SU-DHL-6 (cell line): ENCODE measurements at regions not wholly inside any gene's neighbourhood (a gene's known extent, or its start where the extent isn't known, plus 50 kb on each side); places are given as distances from the start of the nearest gene placed in this dataset.

ENCODE experiments used
- H2AFZ ChIP-seq: fragments of 200-600 bp; sonication (generic); 2 replicates; pipeline ENCODE4 v1.6.1; 2014; ENCODE audit warnings: low read depth, mild to moderate bottlenecking, moderate library complexity, mixed read lengths, antibody characterized with exemption, low read length; ENCODE audit not compliant: severe bottlenecking
- H3F3A ChIP-seq: fragments of 200-600 bp; shearing (Covaris generic); 2 replicates; pipeline ENCODE4 v1.6.0; 2016; ENCODE audit warnings: antibody characterized with exemption, mild to moderate bottlenecking; ENCODE audit not compliant: insufficient read depth
- H3K27ac ChIP-seq: fragments of 200-600 bp; sonication (generic); 2 replicates; pipeline ENCODE4 v1.5.1; 2016; ENCODE audit warnings: low read depth, mild to moderate bottlenecking, low read length, moderate library complexity, mixed read lengths
- H3K27me3 ChIP-seq: fragments of 200-600 bp; sonication (generic), shearing (Covaris generic); 2 replicates; pipeline ENCODE4 v1.6.0; 2014; ENCODE audit warnings: mild to moderate bottlenecking, low read length
- H3K36me3 ChIP-seq: fragments of 200-600 bp; sonication (generic); 2 replicates; pipeline ENCODE4 v1.6.1; 2014; ENCODE audit warnings: mild to moderate bottlenecking, low read length, mixed read lengths
- H3K4me2 ChIP-seq: fragments of 300-600, 200-600 bp; shearing (Covaris generic), sonication (generic); 2 replicates; pipeline ENCODE4 v1.6.0; 2014; ENCODE audit warnings: low read length, low read depth, mild to moderate bottlenecking; ENCODE audit not compliant: poor library complexity, severe bottlenecking
- H3K4me3 ChIP-seq: fragments of 200-600 bp; sonication (generic); 2 replicates; pipeline ENCODE4 v1.5.1; 2014; ENCODE audit warnings: antibody characterized with exemption, low read length, mild to moderate bottlenecking, mixed read lengths; ENCODE audit not compliant: insufficient read depth, poor library complexity, severe bottlenecking
- H3K79me2 ChIP-seq: fragments of 200-600 bp; sonication (generic); 2 replicates; pipeline ENCODE4 v1.6.1; 2014; ENCODE audit warnings: mild to moderate bottlenecking, low read length, moderate library complexity; ENCODE audit not compliant: insufficient read depth
- H3K9ac ChIP-seq: fragments of 200-600 bp; sonication (generic); 2 replicates; pipeline ENCODE4 v1.7.0; 2014; ENCODE audit warnings: mild to moderate bottlenecking, low read length
- H3K9me2 ChIP-seq: fragments of 200-600 bp; sonication (generic); replicated peaks from 2 replicates; pipeline ENCODE4 v1.6.1; 2014; ENCODE audit warnings: low read length; ENCODE audit not compliant: insufficient read depth
- H3K9me3 ChIP-seq: fragments of 200-600 bp; sonication (generic); 2 replicates; pipeline ENCODE4 v1.6.1; 2014; ENCODE audit warnings: low read length, mixed read lengths; ENCODE audit not compliant: insufficient read depth
- H4K20me1 ChIP-seq: fragments of 200-600 bp; sonication (generic); 2 replicates; pipeline ENCODE4 v1.6.1; 2014; ENCODE audit warnings: low read depth, mild to moderate bottlenecking, antibody characterized with exemption, low read length, moderate library complexity, mixed read lengths
- CTCF ChIP-seq: fragments of 200-600 bp; sonication (generic); IDR thresholded peaks from one replicate; pipeline ENCODE4 v1.5.1; 2017; ENCODE audit warnings: antibody characterized with exemption, mild to moderate bottlenecking, low read length, moderate library complexity; ENCODE audit not compliant: insufficient read depth, poor library complexity, severe bottlenecking
- EZH2phosphoT487 ChIP-seq: fragments of 200-600 bp; sonication (generic), shearing (Covaris generic); conservative IDR thresholded peaks from 2 replicates; pipeline ENCODE4 v1.6.1; 2018; ENCODE audit warnings: mild to moderate bottlenecking, antibody characterized with exemption, low read length, moderate library complexity, mixed read lengths

GRCh38 chr9:126017758-126018157 is 270.6 kb downstream of the PBX3 start:
- Histone ChIP-seq H3K4me2 (no peak overlapping the region), H3K79me2 (no peaks in the 10 kb centered on the region), H2AFZ (no peak overlapping the region), H3K4me3 (no peak overlapping the region), H3K36me3 (no peaks in the 10 kb centered on the region), H3K9me2 (no peaks in the 10 kb centered on the region), H3K9me3 (no peaks in the 10 kb centered on the region), H3K27me3 (no peaks in the 10 kb centered on the region), H3K9ac (no peak overlapping the region), H4K20me1 (no peaks in the 10 kb centered on the region), H3K27ac (no peak overlapping the region), H3F3A (no peaks in the 10 kb centered on the region)
- TF ChIP-seq EZH2phosphoT487 (no peak), CTCF (no peak)

GRCh38 chr9:126020836-126021235 is 273.7 kb downstream of the PBX3 start:
- Histone ChIP-seq H3K4me3 (no peak overlapping the region), H3K9me3 (no peaks in the 10 kb centered on the region), H3K79me2 (no peaks in the 10 kb centered on the region), H2AFZ (no peak overlapping the region), H3K9ac (no peak overlapping the region), H4K20me1 (no peaks in the 10 kb centered on the region), H3F3A (no peaks in the 10 kb centered on the region), H3K27me3 (no peaks in the 10 kb centered on the region), H3K36me3 (no peaks in the 10 kb centered on the region), H3K27ac (no peak overlapping the region), H3K4me2 (no peak overlapping the region), H3K9me2 (no peaks in the 10 kb centered on the region)
- TF ChIP-seq EZH2phosphoT487: no peak
- TF ChIP-seq CTCF: no peak

- Histone ChIP-seq H3K9me2 (no peaks in the 10 kb centered on the region), H3K36me3 (no peaks in the 10 kb centered on the region), H3K9ac (no peak overlapping the region), H3K79me2 (no peaks in the 10 kb centered on the region), H3K4me2 (no peak overlapping the region), H3K9me3 (no peaks in the 10 kb centered on the region), H4K20me1 (no peaks in the 10 kb centered on the region), H3K27me3 (no peaks in the 10 kb centered on the region), H3K4me3 (no peak overlapping the region), H3K27ac (no peak overlapping the region), H3F3A (no peaks in the 10 kb centered on the region), H2AFZ (no peak overlapping the region)
- no peak for TF ChIP-seq EZH2phosphoT487
- TF ChIP-seq CTCF: no peak
These were observed 276.8 kb downstream of the PBX3 start for GRCh38 chr9:126023962-126024361.
